GM12878 (cell line): ENCODE measurements at regions not wholly inside any gene's neighbourhood (a gene's known extent, or its start where the extent isn't known, plus 50 kb on each side); places are given as distances from the start of the nearest gene placed in this dataset.

Experiments used
- ATAC-seq: fragments of 200-7000 bp; cut with Tn5 transposase; 3 replicates; pipeline ENCODE4 v1.9.1; 2020; ENCODE audit warnings: mild to moderate bottlenecking, moderate library complexity
- BruUV-seq: library from RNA; stranded (reverse); fragments of 400-500 nt; replicated peaks from 2 replicates; lab custom pipeline; 2021; lab: Mats Ljungman, UMichigan
- CTCF ChIA-PET: fragments of 300-600 bp; sonication (Branson Sonifier 250); formaldehyde crosslinking; extraction: SDS; loops from one replicate; lab custom pipeline; 2021; ENCODE audit warnings: inconsistent platforms; lab: Yijun Ruan, JAX
- POLR2A ChIA-PET: fragments of 350-600 bp; formaldehyde crosslinking; extraction: SDS; loops from one replicate; lab custom pipeline; 2021; ENCODE audit warnings: inconsistent platforms; lab: Charles Lee
- RAD21 ChIA-PET: fragments of 300-600 bp; sonication (Branson Sonifier 250); formaldehyde crosslinking; loops from one replicate; lab custom pipeline; 2023; ENCODE audit warnings: antibody characterized with exemption; ENCODE audit not compliant: unreplicated experiment; lab: Charles Lee
- SMC1A ChIA-PET: fragments of 300-600 bp; sonication (Branson Sonifier 250); formaldehyde crosslinking; loops from one replicate; lab custom pipeline; 2023; ENCODE audit not compliant: unreplicated experiment, uncharacterized antibody; lab: Charles Lee
- DNase-seq: peaks from one replicate; pipeline ENCODE4 v3.0.0-alpha.2; 2011; ENCODE audit warnings: low read depth, low spot score
- FAIRE-seq: peaks from 3 replicates; lab custom pipeline; 2011; peaks lifted over from hg19 to GRCh38; lab: Jason Lieb, UNC
- H2AFZ ChIP-seq: 2 replicates; pipeline ENCODE4 v1.6.0; 2011; ENCODE audit warnings: low read depth, low read length, control low read depth; ENCODE audit not compliant: control insufficient read depth
- H3K27ac ChIP-seq: 2 replicates; pipeline ENCODE4 v1.5.1; 2011; ENCODE audit warnings: control low read depth; ENCODE audit not compliant: control insufficient read depth, insufficient read depth
- H3K27me3 ChIP-seq, 2 experiments: replicated peaks in 1 of 2; 2 replicates each; pipeline versions ENCODE4 v1.6.0 to v1.6.1; 2011; ENCODE audit warnings: low read length in 1 of 2; ENCODE audit not compliant: control insufficient read depth in 2 of 2, insufficient read depth in 2 of 2
- H3K36me3 ChIP-seq, 2 experiments: 2 replicates each; pipeline ENCODE4 v1.5.1; 2011; ENCODE audit warnings: low read length in 1 of 2; ENCODE audit not compliant: control insufficient read depth in 2 of 2, insufficient read depth in 2 of 2
- H3K4me1 ChIP-seq: 2 replicates; pipeline ENCODE4 v1.6.1; 2011; ENCODE audit warnings: mild to moderate bottlenecking, low read length, moderate library complexity, mixed read lengths; ENCODE audit not compliant: control insufficient read depth, insufficient read depth
- H3K4me2 ChIP-seq: 2 replicates; pipeline ENCODE4 v1.6.0; 2011; ENCODE audit warnings: control low read depth; ENCODE audit not compliant: control insufficient read depth, insufficient read depth
- H3K4me3 ChIP-seq: fragments of 200-600 bp; sonication (generic); 2 replicates; pipeline ENCODE4 v1.5.1; 2016
- H3K79me2 ChIP-seq: 2 replicates; pipeline ENCODE4 v1.6.0; 2011; ENCODE audit warnings: low read length; ENCODE audit not compliant: control insufficient read depth, insufficient read depth
- H3K9ac ChIP-seq: 2 replicates; pipeline ENCODE4 v1.8.0; 2011; ENCODE audit warnings: low read length, control low read depth, mixed read lengths; ENCODE audit not compliant: control insufficient read depth, insufficient read depth
- H3K9me3 ChIP-seq: replicated peaks from 3 replicates; pipeline ENCODE4 v1.5.1; 2011; ENCODE audit warnings: mild to moderate bottlenecking, low read length; ENCODE audit not compliant: control insufficient read depth, insufficient read depth
- H4K20me1 ChIP-seq: 2 replicates; pipeline ENCODE4 v1.6.0; 2011; ENCODE audit not compliant: control insufficient read depth, insufficient read depth
- BRCA1 ChIP-seq: IDR thresholded peaks from 2 replicates; pipeline ENCODE4 v1.6.1; 2011; ENCODE audit warnings: low read depth, low read length, improper control_type of control experiment
- HCFC1 ChIP-seq: fragments of 150-350 bp; IDR thresholded peaks from 2 replicates; pipeline ENCODE4 v1.6.1; 2014; ENCODE audit warnings: low read length
- NBN ChIP-seq: fragments of 450-650 bp; IDR thresholded peaks from 2 replicates; pipeline ENCODE4 v1.6.1; 2016
- RELB ChIP-seq: fragments of 450-650 bp; IDR thresholded peaks from 2 replicates; pipeline ENCODE4 v1.6.1; 2017; ENCODE audit warnings: low read depth, mild to moderate bottlenecking, moderate library complexity
- SKIL ChIP-seq: fragments of 450-650 bp; IDR thresholded peaks from 2 replicates; pipeline ENCODE4 v1.6.1; 2017; ENCODE audit warnings: mild to moderate bottlenecking, low read depth, inconsistent platforms; ENCODE audit not compliant: poor library complexity, severe bottlenecking
- TARDBP ChIP-seq: IDR thresholded peaks from 2 replicates; pipeline ENCODE4 v1.6.1; 2016; ENCODE audit warnings: borderline replicate concordance
- USF2 ChIP-seq: IDR thresholded peaks from 2 replicates; pipeline ENCODE4 v1.6.1; 2011; ENCODE audit warnings: low read depth, low read length, improper control_type of control experiment, borderline replicate concordance
- WGBS: methylation state at CpG from one replicate; pipeline ENCODE4 v1.1.6; 2016; ENCODE audit warnings: low lambda C conversion rate; ENCODE audit not compliant: insufficient replicate concordance, insufficient coverage; ENCODE audit errors: missing lambda C conversion rate; 5-methylcytosine and 5-hydroxymethylcytosine counted together
- in situ Hi-C: fragments of 300-500 bp; cut with MboI; formaldehyde crosslinking; loops from 9 replicates; pipeline ENCODE4 v1.14.3; 2018; ENCODE audit warnings: mixed read lengths
- intact Hi-C: fragments of 100-400 bp; cut with micrococcal nuclease; formaldehyde crosslinking; loops from one replicate; pipeline ENCODE4 v1.14.2; 2022; ENCODE audit not compliant: unreplicated experiment
- TF ChIP-seq, protein P1 (sequence below): fragments of 450-650 bp; formaldehyde crosslinking; IDR thresholded peaks from 2 replicates; pipeline ENCODE4 v1.4.0; 2020; ENCODE audit warnings: mild to moderate bottlenecking, moderate library complexity
- TF ChIP-seq, protein P2 (sequence below), 3 experiments: IDR thresholded peaks in 2 of 3; conservative IDR thresholded peaks in 1 of 3; 2 replicates each; pipeline ENCODE4 v1.5.1; 2011; ENCODE audit warnings: low read depth in 3 of 3, low read length in 3 of 3, mild to moderate bottlenecking in 3 of 3, control low read depth in 2 of 3, moderate library complexity in 2 of 3, inconsistent platforms in 1 of 3, mixed read lengths in 1 of 3; ENCODE audit not compliant: control insufficient read depth in 2 of 3, insufficient read depth in 1 of 3; ENCODE audit errors: extremely low read depth in 1 of 3

DNA sequence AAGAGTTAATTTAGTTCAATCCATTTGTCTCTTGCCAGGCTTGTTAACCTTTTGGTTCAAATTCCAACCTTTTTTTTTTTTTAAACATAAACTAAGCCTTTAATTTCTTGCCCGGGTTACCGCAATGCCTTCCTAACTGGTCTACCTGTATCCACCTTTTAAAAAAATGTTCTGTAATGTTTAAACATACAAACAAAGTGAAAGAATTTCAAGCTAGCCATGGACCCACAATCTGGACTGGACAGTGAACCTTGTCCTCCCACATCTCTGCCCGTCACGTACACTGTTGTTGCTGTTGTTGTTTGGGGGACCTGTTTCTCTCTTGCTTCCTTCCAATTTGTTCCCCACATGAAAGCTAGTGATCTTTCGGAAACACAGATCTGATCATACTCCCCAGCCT lies 724.7 kb upstream of the AUTS2 start (continued):
- TF ChIP-seq RELB (no peak), SKIL (no peak), HCFC1 (no peak)

GRCh38 chr7:68875857-68876256 lies 722.4 kb upstream of the AUTS2 start:
- intact Hi-C loops (no loop called here), in situ Hi-C loops (no loop called here)
- FAIRE-seq (no peak), ATAC-seq (no peak), DNase-seq (no peak)
- H2AFZ ChIP-seq: no peak overlapping the region
- no peaks in the 10 kb centered on the region for H3K27me3 ChIP-seq
- no peaks in the 10 kb centered on the region for H3K36me3 ChIP-seq
- ChIA-PET CTCF (no interaction called here), RAD21 (no interaction called here), SMC1A (no interaction called here), POLR2A (no interaction called here)
- no peaks in the 10 kb centered on the region for H4K20me1 ChIP-seq
- WGBS: 0% methylated on average over 2 of the region's 2 CpGs
- H3K4me1 ChIP-seq: no peaks in the 10 kb centered on the region
- no peaks in the 10 kb centered on the region for H3K9me3 ChIP-seq
- H3K79me2 ChIP-seq: no peaks in the 10 kb centered on the region
- H3K9ac ChIP-seq: no peak overlapping the region
- no peak overlapping the region for H3K4me3 ChIP-seq
- H3K27ac ChIP-seq: no peak overlapping the region
- H3K4me2 ChIP-seq: no peak overlapping the region
- no TSS peak for BruUV-seq
- TF ChIP-seq RELB (no peak), BRCA1 (no peak), TARDBP (no peak), NBN (no peak), USF2 (no peak)
- TF ChIP-seq, protein P1, sequence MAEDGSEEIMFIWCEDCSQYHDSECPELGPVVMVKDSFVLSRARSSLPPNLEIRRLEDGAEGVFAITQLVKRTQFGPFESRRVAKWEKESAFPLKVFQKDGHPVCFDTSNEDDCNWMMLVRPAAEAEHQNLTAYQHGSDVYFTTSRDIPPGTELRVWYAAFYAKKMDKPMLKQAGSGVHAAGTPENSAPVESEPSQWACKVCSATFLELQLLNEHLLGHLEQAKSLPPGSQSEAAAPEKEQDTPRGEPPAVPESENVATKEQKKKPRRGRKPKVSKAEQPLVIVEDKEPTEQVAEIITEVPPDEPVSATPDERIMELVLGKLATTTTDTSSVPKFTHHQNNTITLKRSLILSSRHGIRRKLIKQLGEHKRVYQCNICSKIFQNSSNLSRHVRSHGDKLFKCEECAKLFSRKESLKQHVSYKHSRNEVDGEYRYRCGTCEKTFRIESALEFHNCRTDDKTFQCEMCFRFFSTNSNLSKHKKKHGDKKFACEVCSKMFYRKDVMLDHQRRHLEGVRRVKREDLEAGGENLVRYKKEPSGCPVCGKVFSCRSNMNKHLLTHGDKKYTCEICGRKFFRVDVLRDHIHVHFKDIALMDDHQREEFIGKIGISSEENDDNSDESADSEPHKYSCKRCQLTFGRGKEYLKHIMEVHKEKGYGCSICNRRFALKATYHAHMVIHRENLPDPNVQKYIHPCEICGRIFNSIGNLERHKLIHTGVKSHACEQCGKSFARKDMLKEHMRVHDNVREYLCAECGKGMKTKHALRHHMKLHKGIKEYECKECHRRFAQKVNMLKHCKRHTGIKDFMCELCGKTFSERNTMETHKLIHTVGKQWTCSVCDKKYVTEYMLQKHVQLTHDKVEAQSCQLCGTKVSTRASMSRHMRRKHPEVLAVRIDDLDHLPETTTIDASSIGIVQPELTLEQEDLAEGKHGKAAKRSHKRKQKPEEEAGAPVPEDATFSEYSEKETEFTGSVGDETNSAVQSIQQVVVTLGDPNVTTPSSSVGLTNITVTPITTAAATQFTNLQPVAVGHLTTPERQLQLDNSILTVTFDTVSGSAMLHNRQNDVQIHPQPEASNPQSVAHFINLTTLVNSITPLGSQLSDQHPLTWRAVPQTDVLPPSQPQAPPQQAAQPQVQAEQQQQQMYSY (CRISPR knock-in tag): no peak
- TF ChIP-seq, protein P2, sequence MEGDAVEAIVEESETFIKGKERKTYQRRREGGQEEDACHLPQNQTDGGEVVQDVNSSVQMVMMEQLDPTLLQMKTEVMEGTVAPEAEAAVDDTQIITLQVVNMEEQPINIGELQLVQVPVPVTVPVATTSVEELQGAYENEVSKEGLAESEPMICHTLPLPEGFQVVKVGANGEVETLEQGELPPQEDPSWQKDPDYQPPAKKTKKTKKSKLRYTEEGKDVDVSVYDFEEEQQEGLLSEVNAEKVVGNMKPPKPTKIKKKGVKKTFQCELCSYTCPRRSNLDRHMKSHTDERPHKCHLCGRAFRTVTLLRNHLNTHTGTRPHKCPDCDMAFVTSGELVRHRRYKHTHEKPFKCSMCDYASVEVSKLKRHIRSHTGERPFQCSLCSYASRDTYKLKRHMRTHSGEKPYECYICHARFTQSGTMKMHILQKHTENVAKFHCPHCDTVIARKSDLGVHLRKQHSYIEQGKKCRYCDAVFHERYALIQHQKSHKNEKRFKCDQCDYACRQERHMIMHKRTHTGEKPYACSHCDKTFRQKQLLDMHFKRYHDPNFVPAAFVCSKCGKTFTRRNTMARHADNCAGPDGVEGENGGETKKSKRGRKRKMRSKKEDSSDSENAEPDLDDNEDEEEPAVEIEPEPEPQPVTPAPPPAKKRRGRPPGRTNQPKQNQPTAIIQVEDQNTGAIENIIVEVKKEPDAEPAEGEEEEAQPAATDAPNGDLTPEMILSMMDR (IDR thresholded peaks at IDR 0.05 in 2 of 3, conservative IDR thresholded peaks at IDR 0.05 in 1 of 3; ENCODE audit: control insufficient read depth in 2 of 3, extremely low read depth in 1 of 3, insufficient read depth in 1 of 3, low read depth in 3 of 3, low read length in 3 of 3): no peak
